ENCODE measurements at regions not wholly inside any gene's neighbourhood (a gene's known extent, or its start where the extent isn't known, plus 50 kb on each side); places are given as distances from the start of the nearest gene placed in this dataset.
"Not testable (repeated sequence)": the region's sequence is repeated elsewhere in the genome, so short reads cannot be mapped to it uniquely, and the experiment has no call there.

- DNase-seq (ENCODE audit: low read depth): peak; percentile 32
Observed at GRCh38 chr7:53596230-53596629, 560.8 kb downstream of the POM121L12 start.

GRCh38 chr7:53600296-53600695 is 564.9 kb downstream of the POM121L12 start:
- no peak for DNase-seq (ENCODE audit: low read depth)

GRCh38 chr7:53602817-53603418 is 567.5 kb downstream of the POM121L12 start:
- DNase-seq (ENCODE audit: low read depth): no peak

GRCh38 chr7:53603461-53603860 is 568.0 kb downstream of the POM121L12 start:
- no peak for DNase-seq (ENCODE audit: low read depth)

- DNase-seq (ENCODE audit: low read depth): no peak
Observed at GRCh38 chr7:53604201-53604600, 568.8 kb downstream of the POM121L12 start.

GRCh38 chr7:53607961-53608360 is 572.5 kb downstream of the POM121L12 start:
- peak; percentile 70 for DNase-seq (ENCODE audit: low read depth)

GRCh38 chr7:53609185-53609584 is 573.8 kb downstream of the POM121L12 start:
- DNase-seq (ENCODE audit: low read depth): no peak

GRCh38 chr7:53611043-53611442 is 575.6 kb downstream of the POM121L12 start:
- DNase-seq (ENCODE audit: low read depth): no peak

GRCh38 chr7:53624356-53624755 is 588.9 kb downstream of the POM121L12 start:
- no peak for DNase-seq (ENCODE audit: low read depth)

GRCh38 chr7:53628775-53629174 is 593.3 kb downstream of the POM121L12 start:
- no peak for DNase-seq (ENCODE audit: low read depth)

- DNase-seq (ENCODE audit: low read depth): not testable (repeated sequence)
Observed at GRCh38 chr7:53635251-53635650, 599.8 kb downstream of the POM121L12 start.

GRCh38 chr7:53638517-53638916 is 603.1 kb downstream of the POM121L12 start:
- no peak for DNase-seq (ENCODE audit: low read depth)

- no peak for DNase-seq (ENCODE audit: low read depth)
Observed at GRCh38 chr7:53641091-53641490, 605.7 kb downstream of the POM121L12 start.

GRCh38 chr7:53642361-53642760 is 606.9 kb downstream of the POM121L12 start:
- no peak for DNase-seq (ENCODE audit: low read depth)

- no peak for DNase-seq (ENCODE audit: low read depth)
Observed at GRCh38 chr7:53642866-53643265, 607.4 kb downstream of the POM121L12 start.

- no peak for DNase-seq (ENCODE audit: low read depth)
Observed at GRCh38 chr7:53656881-53657280, 621.4 kb downstream of the POM121L12 start.

GRCh38 chr7:53657586-53657985 is 622.2 kb downstream of the POM121L12 start:
- DNase-seq (ENCODE audit: low read depth): no peak

GRCh38 chr7:53658951-53659350 is 623.5 kb downstream of the POM121L12 start:
- DNase-seq (ENCODE audit: low read depth): no peak

GRCh38 chr7:53661645-53662217 is 626.3 kb downstream of the POM121L12 start:
- no peak for DNase-seq (ENCODE audit: low read depth)

GRCh38 chr7:53672681-53673080 is 637.2 kb downstream of the POM121L12 start:
- no peak for DNase-seq (ENCODE audit: low read depth)

- no peak for DNase-seq (ENCODE audit: low read depth)
Observed at GRCh38 chr7:53675835-53676234, 640.4 kb downstream of the POM121L12 start.

- no peak for DNase-seq (ENCODE audit: low read depth)
Observed at GRCh38 chr7:53684693-53685092, 649.3 kb downstream of the POM121L12 start.

- DNase-seq (ENCODE audit: low read depth): no peak
Observed at GRCh38 chr7:53690411-53690810, 655.0 kb downstream of the POM121L12 start.

- no peak for DNase-seq (ENCODE audit: low read depth)
Observed at GRCh38 chr7:53697913-53698312, 662.5 kb downstream of the POM121L12 start.
